NCI-H2029 treated with DMSO at 0.1 percent for 48 hours (cell line): ENCODE measurements at regions not wholly inside any gene's neighbourhood (a gene's known extent, or its start where the extent isn't known, plus 50 kb on each side); places are given as distances from the start of the nearest gene placed in this dataset.
"Not testable (repeated sequence)": the region's sequence is repeated elsewhere in the genome, so short reads cannot be mapped to it uniquely, and the experiment has no call there.

ENCODE experiments used
- DNase-seq: peaks from one replicate; lab custom pipeline; 2025; lab: John Stamatoyannopoulos, UW

DNA sequence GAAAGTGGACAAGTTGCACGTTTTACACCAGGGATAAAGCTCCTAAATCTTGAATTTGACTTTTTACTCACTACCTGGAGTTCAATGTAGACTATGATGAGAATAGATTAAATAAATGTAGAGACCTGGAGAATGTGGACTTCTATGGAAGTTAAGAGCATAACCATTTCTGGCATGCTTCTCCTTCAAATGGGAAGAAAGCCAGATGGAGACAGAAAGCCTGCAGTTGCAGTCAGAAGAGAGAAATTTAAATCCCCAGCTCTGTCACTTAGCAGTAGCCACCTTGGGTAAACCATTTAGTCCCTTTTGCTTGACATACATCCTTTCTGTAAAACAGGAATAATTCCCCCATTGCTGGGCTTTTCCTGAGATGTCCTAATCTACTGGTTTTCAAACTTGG lies 355.3 kb upstream of the AUTS2 start:
- DNase-seq = no peak

DNA sequence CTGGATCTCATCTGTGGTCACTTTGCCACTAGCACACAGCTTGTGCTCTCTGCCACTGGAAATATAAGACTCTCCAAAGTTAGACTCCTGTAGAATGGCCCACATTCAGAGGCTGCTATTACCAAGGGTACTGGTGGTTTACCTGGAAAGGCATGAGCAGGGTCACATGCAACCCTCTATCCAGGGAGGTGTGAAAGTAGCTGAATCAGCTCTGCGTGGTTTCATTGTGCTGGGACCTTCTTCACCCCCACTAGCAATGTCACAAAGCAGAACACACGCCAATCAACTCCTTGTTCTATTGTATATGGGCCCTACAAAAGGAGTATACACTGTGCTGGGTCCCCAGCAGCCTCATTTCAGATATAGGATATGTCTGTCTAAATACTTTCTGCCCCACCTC lies 353.6 kb upstream of the AUTS2 start:
- DNase-seq = no peak

GRCh38 chr7:69245646-69246045 lies 352.6 kb upstream of the AUTS2 start:
- DNase-seq = no peak

DNA sequence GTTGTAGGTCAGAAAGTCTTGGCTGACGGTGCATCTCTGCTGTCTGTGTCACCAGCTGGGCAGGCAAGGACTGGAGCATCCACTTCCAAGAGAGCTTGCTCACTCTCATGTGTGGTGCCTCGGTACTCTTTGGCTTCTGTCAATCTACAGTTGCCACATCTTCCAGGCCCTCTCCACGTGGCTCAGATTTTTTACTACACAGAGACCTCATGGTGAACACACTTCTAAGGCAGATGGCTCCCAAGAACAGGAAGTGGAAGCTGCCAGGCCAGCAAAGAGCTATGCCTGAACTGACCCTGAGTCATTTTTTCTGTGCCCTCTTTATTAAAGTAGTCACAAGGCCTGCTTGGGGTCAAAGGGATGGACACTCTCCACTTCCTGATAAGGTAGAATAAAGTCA lies 351.5 kb upstream of the AUTS2 start:
- no peak for DNase-seq

DNA sequence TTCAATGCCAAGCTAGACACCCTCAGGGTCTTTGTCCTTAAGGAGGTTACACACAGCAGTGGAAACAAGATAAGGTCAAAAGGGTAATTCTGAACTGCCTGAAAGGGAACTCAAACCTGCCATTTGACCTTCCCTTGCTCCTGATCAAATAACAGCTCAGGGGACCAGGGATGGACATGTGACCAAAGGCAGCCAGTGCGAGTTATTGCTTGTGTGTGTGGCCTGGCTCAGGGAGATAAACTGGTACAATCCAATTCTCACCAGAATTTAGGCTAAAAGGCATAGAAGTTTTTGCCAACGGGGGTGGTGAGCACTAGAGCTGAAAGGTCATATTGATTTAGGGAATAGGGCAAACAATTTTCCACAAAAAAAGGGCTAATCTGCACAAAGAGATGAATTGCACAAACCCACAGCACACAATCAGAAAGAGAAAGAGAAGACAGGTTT lies 349.9 kb upstream of the AUTS2 start:
- DNase-seq = not testable (repeated sequence)

GRCh38 chr7:69250958-69251357 lies 347.3 kb upstream of the AUTS2 start:
- no peak for DNase-seq

- no peak for DNase-seq
These were observed 343.6 kb upstream of the AUTS2 start for GRCh38 chr7:69254643-69255042.

- peak; percentile 76 for DNase-seq
These were observed 341.6 kb upstream of the AUTS2 start for GRCh38 chr7:69256634-69257081.

DNA sequence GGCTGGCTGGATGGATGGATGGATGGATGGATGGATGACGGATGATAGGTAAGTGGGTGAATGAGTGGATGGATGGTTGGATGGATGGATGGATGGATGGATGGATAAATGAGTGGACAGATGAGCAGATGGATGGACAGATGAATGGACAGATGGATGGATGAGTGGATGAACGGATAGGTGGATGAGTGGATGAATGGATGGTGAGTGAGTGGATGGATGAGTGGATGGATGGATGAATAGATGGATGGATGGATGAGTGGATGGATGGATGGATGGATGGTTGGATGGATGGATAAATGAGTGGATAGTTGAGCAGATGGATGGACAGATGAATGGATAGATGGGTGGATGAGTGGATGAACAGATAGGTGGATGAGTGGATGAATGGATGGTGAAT lies 340.7 kb upstream of the AUTS2 start:
- no peak for DNase-seq

GRCh38 chr7:69259445-69259844 lies 338.8 kb upstream of the AUTS2 start:
- no peak for DNase-seq

- no peak for DNase-seq
These were observed 338.3 kb upstream of the AUTS2 start for GRCh38 chr7:69260023-69260422.

- no peak for DNase-seq
These were observed 334.7 kb upstream of the AUTS2 start for GRCh38 chr7:69263550-69263949.

DNA sequence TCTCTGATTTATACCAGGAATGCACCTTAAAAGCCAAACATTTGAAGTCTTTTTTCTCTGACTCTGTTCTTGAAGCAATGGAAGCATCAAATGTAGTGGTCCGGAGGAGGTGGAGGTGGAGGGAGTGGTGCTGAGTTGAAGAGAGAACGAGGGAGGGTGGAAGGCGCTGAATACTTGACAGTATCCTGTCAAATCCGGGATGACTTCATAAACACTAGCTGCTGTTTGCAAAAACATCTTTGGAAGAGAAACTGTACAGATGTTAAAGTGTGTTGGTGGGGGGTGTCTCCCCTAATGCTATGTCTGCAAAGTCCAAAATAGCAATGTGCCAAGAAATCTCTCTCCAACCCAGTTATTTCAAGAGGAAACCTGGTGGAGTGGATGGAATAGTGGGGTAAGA lies 328.5 kb upstream of the AUTS2 start:
- DNase-seq = no peak

DNA sequence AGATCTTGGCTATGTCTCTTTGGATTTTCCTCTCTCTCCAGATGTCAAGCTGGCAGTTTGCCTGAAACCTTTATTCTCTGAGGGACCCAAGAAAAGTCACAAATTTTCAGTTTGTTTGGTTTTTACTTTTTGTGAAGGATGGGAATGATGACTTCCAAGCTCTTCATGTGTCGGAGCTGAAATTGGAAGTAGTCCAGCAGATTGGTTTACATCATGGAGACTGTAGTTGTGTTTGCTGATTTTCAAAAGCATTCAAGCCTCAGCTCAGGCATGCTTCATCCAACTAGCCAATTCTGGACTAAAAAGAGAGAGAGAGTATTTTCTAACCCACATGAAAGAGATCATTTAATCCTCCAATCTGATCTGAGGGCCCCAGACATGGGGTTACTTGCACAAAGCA lies 326.2 kb upstream of the AUTS2 start:
- DNase-seq = peak; percentile 54

DNA sequence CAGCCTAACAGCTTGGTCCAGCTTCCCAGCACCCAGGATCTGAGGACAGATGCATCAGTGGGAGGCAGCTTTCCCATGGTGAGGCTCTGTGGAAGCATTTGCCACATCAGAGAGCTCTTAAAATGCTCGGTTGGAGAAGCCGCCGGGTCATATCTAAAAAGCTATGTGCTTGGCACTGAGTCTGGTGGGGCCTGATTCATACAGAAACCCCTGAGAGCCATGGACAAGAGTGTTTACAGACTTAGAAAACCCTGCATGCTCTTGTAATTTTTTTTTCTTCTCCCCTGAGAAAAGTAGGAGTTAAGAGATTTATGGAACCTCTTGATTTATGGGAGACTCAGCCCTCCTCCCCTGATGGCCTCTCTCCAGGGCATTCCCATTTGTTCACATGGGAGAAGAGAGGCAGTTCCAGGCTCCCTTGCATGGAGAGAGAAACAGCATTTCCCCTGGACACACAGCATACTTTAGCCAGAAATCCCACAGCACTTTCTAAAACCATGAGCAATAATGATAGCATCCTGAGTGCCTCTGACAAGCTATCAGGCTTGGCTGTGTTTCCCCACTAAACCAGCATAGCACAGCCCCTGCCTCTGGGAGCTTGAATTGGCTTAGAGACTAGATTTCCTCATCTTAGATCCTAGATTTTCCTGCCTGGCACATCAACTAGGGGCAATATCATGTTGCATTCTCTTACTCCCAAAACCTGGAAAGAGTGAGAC lies 322.1 kb upstream of the AUTS2 start:
- DNase-seq = no peak

DNA sequence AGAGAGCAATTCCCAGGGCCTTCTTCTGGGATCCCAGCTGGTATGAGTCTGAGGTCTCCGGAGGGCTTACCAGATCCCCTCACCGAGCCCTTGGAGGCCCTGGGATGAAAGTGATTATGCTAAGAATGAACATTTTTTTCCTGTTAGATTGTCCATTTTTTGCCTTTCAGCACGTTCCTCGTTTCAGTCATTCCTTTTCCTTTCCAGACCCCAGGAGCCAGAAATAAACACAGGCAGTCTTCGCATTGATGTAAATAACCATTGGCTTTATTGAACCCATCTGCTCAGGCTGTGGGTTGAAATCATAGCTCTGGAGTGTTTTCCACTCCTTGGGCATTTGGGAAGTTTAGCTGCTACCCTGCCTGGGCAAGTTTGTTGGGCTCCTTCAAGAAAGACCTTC lies 320.9 kb upstream of the AUTS2 start:
- DNase-seq = no peak

GRCh38 chr7:69282946-69283345 lies 315.3 kb upstream of the AUTS2 start:
- DNase-seq = no peak

- DNase-seq = no peak
These were observed 314.9 kb upstream of the AUTS2 start for GRCh38 chr7:69283421-69283820.

GRCh38 chr7:69285854-69286253 lies 312.4 kb upstream of the AUTS2 start:
- no peak for DNase-seq

GRCh38 chr7:69295977-69296376 lies 302.3 kb upstream of the AUTS2 start:
- no peak for DNase-seq

DNA sequence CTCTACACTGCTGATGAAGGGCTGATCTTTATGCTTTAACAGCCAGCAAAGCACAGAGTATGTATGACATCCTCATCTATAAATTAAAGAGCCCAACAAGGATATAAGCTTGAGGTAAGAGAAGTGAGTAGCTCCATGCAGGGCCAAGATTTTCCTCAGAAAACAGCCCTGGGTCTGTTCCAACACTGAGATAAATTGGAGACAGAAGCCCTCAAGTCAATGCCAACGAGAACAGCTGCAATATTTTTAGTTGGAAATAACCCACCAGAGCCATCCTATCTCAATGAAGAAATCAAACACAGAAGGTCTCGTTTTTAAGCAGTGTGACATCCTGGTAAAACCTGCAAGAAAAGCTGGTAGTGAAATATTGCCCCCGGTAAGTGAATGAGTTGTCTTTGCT lies 297.0 kb upstream of the AUTS2 start:
- no peak for DNase-seq

DNA sequence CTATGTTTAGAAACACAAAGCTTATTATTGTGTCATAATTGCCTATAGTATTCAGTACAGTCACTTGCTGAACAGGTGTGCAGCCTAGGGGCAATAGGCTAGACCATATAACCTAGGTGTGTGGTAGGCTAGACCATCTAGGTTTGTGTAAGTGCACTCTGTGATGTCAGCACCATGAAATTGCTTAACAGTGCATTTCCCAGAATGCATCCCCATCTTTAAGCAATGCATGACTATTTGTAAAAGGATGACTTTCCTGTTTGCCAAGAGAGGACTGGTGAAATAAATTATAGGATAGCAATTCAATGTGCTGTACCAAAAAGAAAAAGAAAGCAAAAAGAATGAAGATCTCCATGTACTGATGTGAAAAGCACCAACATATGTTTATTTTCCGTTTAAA lies 288.7 kb upstream of the AUTS2 start:
- no peak for DNase-seq

DNA sequence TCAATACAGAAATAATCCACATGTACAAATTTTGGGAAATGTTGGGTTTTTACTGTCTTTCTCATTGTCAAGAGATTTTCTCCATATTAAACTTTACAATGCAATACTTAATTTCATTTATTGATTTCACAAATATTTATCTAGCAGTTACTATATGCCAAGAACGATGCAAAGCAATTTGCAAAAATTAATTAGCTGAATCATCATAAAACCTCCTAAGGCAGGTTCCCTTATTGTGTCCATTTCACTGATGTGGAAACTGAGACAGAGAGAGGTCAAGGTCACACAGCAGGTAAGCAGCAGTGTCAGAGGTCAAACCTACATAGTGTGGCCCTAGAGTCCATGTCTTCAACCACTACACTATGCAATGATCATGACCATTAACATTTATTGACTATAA lies 286.8 kb upstream of the AUTS2 start:
- DNase-seq = no peak

GRCh38 chr7:69313852-69314251 lies 284.4 kb upstream of the AUTS2 start:
- not testable (repeated sequence) for DNase-seq
